Breast epithelium (tissue), 4 donors: ENCODE measurements at regions not wholly inside any gene's neighbourhood (a gene's known extent, or its start where the extent isn't known, plus 50 kb on each side); places are given as distances from the start of the nearest gene placed in this dataset.

Source experiments
- DNase-seq, 2 donors: peaks; one replicate each; pipeline ENCODE4 v3.0.0-alpha.2; 2019; ENCODE audit warnings: low spot score in 2 of 2
- H3K27ac ChIP-seq, 2 donors: fragments of 200-600 bp; sonication (generic) in 1 of 2; one replicate each; pipeline ENCODE4 v1.5.1; 2016 to 2019; ENCODE audit warnings: mild to moderate bottlenecking in 1 of 2
- H3K27me3 ChIP-seq, 2 donors: fragments of 200-600 bp; sonication (generic) in 1 of 2; one replicate each; pipeline versions ENCODE4 v1.5.1 to v1.6.0; 2017 to 2019; ENCODE audit warnings: control low read depth in 1 of 2, mild to moderate bottlenecking in 1 of 2
- H3K36me3 ChIP-seq: fragments of 200-600 bp; one replicate; pipeline ENCODE4 v1.5.1; 2019
- H3K4me1 ChIP-seq, 2 donors: fragments of 200-600 bp; sonication (generic); one replicate each; pipeline ENCODE4 v1.5.1; 2016 to 2019; ENCODE audit warnings: control low read depth in 1 of 2
- H3K4me3 ChIP-seq, 3 donors: fragments of 200-600 bp; sonication (generic); 1 replicate in 2 of 3; 2 replicates in 1 of 3; pipeline ENCODE4 v1.5.1; 2016 to 2019; ENCODE audit warnings: mild to moderate bottlenecking in 3 of 3, moderate library complexity in 2 of 3
- H3K9me3 ChIP-seq, 2 donors: fragments of 200-600 bp; sonication (generic) in 1 of 2; one replicate each; pipeline ENCODE4 v1.5.1; 2016 to 2019; ENCODE audit warnings: control low read depth in 1 of 2
- POLR2A ChIP-seq: fragments of 450-650 bp; IDR thresholded peaks from one replicate; pipeline ENCODE4 v1.6.1; 2016; ENCODE audit warnings: antibody characterized with exemption, mild to moderate bottlenecking, moderate library complexity
- POLR2AphosphoS5 ChIP-seq, 3 donors: sonication (generic); formaldehyde crosslinking; IDR thresholded peaks; one replicate each; pipeline ENCODE4 v1.6.1; 2017; ENCODE audit warnings: antibody characterized with exemption in 3 of 3
- intact Hi-C: fragments of 100-400 bp; cut with DNase I; formaldehyde crosslinking; loops from one replicate; pipeline ENCODE4 v1.15.1; 2023; ENCODE audit warnings: low total_unique reads
- TF ChIP-seq, protein P1 (sequence below), 3 donors: fragments of 450-650 bp; IDR thresholded peaks; one replicate each; pipeline ENCODE4 v1.5.1; 2016 to 2017; ENCODE audit warnings: antibody characterized with exemption in 3 of 3, mild to moderate bottlenecking in 3 of 3, moderate library complexity in 3 of 3

DNA sequence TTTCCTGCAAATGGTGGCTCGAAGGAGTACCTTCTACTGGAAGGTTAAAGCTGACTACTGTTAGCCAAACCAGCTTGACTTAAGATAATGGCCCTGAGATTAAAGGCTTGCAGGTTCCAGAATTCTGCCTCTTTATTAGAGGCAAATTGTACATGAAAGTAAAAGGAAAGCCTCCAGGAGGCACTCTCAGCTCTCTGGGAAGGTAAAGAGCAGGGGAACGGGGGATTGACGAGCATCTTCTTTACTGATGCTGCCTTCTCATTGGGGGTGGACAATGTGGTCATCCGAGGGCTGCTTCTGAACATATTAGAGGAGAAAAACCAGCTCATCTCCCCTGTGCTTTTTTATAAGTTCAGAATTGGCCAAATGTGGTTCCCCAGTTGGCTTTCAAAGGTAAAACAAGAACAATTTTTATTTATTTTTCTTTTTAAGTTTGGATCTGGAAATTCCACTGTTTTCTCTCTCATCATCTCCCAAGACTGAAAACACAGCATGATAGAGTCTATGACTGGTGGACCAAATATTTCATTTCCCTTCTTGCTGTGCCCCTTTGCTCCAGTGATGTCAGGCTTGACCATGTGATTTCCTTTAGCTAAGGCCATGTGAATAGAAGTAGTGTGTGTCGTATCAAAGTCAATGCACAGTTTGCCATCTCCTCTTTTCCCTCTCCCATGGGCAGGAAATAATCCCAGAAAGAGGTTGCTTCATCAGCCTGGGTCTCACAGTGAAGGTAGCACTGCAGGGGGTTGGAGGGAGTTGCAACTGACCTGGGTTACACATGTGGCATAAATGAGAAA lies 292.7 kb downstream of the PRDM2 start:
- Histone ChIP-seq H3K4me1 (no peaks in the 10 kb centered on the region), H3K9me3 (no peaks in the 10 kb centered on the region), H3K27me3 (no peaks in the 10 kb centered on the region), H3K27ac (no peak overlapping the region), H3K4me3 (no peak overlapping the region), H3K36me3 (no peaks in the 10 kb centered on the region)
- no peak for DNase-seq
- TF ChIP-seq POLR2A, result no peak
- TF ChIP-seq POLR2AphosphoS5 (IDR thresholded peaks at IDR 0.05), result no peak
- TF ChIP-seq, protein P1, sequence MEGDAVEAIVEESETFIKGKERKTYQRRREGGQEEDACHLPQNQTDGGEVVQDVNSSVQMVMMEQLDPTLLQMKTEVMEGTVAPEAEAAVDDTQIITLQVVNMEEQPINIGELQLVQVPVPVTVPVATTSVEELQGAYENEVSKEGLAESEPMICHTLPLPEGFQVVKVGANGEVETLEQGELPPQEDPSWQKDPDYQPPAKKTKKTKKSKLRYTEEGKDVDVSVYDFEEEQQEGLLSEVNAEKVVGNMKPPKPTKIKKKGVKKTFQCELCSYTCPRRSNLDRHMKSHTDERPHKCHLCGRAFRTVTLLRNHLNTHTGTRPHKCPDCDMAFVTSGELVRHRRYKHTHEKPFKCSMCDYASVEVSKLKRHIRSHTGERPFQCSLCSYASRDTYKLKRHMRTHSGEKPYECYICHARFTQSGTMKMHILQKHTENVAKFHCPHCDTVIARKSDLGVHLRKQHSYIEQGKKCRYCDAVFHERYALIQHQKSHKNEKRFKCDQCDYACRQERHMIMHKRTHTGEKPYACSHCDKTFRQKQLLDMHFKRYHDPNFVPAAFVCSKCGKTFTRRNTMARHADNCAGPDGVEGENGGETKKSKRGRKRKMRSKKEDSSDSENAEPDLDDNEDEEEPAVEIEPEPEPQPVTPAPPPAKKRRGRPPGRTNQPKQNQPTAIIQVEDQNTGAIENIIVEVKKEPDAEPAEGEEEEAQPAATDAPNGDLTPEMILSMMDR (IDR thresholded peaks at IDR 0.05), result no peak
- intact Hi-C loops, result no loop called here

DNA sequence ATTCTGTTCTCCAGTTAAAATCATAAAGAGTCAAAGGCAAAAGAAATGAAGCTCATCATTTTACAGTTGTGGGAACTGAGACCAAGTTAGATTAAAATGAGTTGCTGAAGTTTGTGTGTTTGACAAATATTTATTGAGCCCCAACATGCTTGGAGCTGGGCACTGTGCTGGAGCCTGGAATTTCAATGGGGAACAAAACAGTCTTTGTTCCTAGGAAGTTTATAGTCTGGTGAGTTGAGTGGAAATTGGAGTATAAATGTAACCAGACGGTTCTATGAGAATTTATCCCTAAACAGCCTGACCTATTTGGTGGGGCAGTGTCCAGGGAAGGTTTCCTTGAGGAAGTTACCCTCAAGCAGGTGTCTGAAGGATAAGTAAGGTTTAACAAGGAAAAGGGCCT lies 294.4 kb downstream of the PRDM2 start:
- TF ChIP-seq POLR2AphosphoS5 (IDR thresholded peaks at IDR 0.05) (no peak), POLR2A (no peak)
- TF ChIP-seq, protein P1 (IDR thresholded peaks at IDR 0.05), result no peak
- intact Hi-C loops, result no loop called here
- Histone ChIP-seq H3K27ac (no peak overlapping the region), H3K27me3 (no peaks in the 10 kb centered on the region), H3K9me3 (no peaks in the 10 kb centered on the region), H3K36me3 (no peaks in the 10 kb centered on the region), H3K4me3 (no peak overlapping the region), H3K4me1 (no peaks in the 10 kb centered on the region)
- no peak for DNase-seq

DNA sequence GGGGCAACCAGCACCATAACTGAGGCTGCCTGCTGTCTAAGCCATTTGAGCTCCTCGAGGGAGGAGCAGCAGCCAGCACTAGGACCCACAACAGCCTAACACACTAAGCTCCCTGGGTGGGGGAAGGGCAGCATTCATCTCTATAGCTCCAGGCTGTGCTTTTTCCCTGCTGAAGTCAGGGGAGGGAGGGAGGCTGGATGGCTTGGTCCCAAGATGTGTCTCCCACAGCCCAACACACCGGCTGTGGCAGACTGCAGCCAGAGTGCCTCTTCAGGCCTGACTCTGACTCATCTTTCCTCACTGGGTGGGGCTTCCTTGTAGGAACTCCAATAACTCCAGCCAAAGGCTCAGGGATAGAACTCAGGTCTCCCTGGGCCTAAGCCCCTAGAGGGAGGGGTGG lies 296.3 kb downstream of the PRDM2 start:
- no peak overlapping the region for H3K4me3 ChIP-seq
- no peaks in the 10 kb centered on the region for H3K36me3 ChIP-seq
- peaks cover 4 to 6% of the 10 kb centered on the region in 2 donors for H3K9me3 ChIP-seq
- no peak overlapping the region for H3K27ac ChIP-seq
- TF ChIP-seq POLR2AphosphoS5 (IDR thresholded peaks at IDR 0.05) (no peak), POLR2A (no peak)
- TF ChIP-seq, protein P1 (IDR thresholded peaks at IDR 0.05), result no peak
- no peaks in the 10 kb centered on the region for H3K27me3 ChIP-seq
- DNase-seq, result no peak
- intact Hi-C loops, result no loop called here
- no peaks in the 10 kb centered on the region for H3K4me1 ChIP-seq

DNA sequence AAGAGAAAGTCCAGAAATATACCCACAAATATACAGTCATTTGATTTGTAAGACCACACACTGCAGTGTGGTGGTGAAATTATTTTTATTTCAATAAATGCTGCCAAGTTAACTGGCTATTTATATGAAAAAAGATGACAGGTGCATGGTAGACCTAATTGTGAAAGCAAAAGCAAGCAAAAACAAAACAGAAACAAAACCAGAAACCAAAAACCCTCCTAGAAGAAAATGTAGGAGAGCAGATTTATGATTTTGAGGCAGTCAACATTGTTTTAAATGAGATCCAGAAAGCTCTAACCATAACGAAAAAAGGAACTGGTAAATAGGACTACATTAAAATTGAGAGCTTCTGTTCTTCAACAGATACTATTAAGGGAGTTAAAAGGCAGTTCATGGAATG lies 303.6 kb downstream of the PRDM2 start:
- no peaks in the 10 kb centered on the region for H3K4me1 ChIP-seq
- no peak overlapping the region for H3K27ac ChIP-seq
- no peak for TF ChIP-seq POLR2A
- TF ChIP-seq, protein P1 (IDR thresholded peaks at IDR 0.05), result no peak
- TF ChIP-seq POLR2AphosphoS5 (IDR thresholded peaks at IDR 0.05), result no peak
- no peaks in the 10 kb centered on the region for H3K36me3 ChIP-seq
- no peaks in the 10 kb centered on the region for H3K27me3 ChIP-seq
- no peak overlapping the region for H3K4me3 ChIP-seq
- intact Hi-C loops, result no loop called here
- H3K9me3 ChIP-seq, result peaks cover 6 to 10% of the 10 kb centered on the region in 2 donors
- no peak for DNase-seq

DNA sequence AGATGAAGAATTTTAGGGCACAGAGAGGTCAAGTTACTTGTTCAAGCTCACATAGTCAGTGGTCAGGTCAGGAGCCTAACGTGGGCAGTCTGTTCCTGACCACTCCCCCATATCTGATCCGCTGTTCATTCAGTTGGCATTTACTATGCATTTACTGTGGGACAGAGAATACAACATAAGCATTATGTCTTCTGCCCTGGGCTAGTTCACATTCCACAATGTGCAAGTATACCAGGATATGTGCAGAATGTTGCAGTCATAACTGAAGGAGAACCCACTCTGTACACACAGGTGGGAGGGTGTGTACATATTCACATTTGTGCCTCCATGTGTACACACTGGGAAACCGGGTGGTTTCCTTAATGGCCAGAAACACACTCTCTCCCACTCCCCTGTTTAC lies 309.6 kb downstream of the PRDM2 start:
- DNase-seq, result no peak
- intact Hi-C loops, result no loop called here

More for the DNA sequence above, 309.6 kb downstream of the PRDM2 start:
- no peak overlapping the region for H3K27ac ChIP-seq
- H3K4me3 ChIP-seq, result no peak overlapping the region
- H3K4me1 ChIP-seq, result no peaks in the 10 kb centered on the region
- H3K36me3 ChIP-seq, result no peaks in the 10 kb centered on the region
- H3K9me3 ChIP-seq, result no peaks in the 10 kb centered on the region
- no peaks in the 10 kb centered on the region for H3K27me3 ChIP-seq
- TF ChIP-seq, protein P1 (IDR thresholded peaks at IDR 0.05), result no peak
- TF ChIP-seq POLR2AphosphoS5 (IDR thresholded peaks at IDR 0.05) (no peak), POLR2A (no peak)
